Stomach (tissue), 8 donors: ENCODE measurements at regions not wholly inside any gene's neighbourhood (a gene's known extent, or its start where the extent isn't known, plus 50 kb on each side); places are given as distances from the start of the nearest gene placed in this dataset.
A peak's percentile ranks its signal among the peaks of the same experiment; 100 is the strongest.

ENCODE experiments used
- DNase-seq, 2 donors: peaks; one replicate each; pipeline versions ENCODE4 v3.0.0 to v3.0.0-alpha.2; 2013 to 2019
- H3K27ac ChIP-seq, 5 donors: fragments of 200-600 bp in 4 of 5; sonication (generic) in 4 of 5; one replicate each; pipeline ENCODE4 v1.5.1; 2013 to 2019; ENCODE audit warnings: mild to moderate bottlenecking in 1 of 5, moderate library complexity in 1 of 5
- H3K27me3 ChIP-seq, 3 donors: fragments of 200-600 bp; sonication (generic); one replicate each; pipeline ENCODE4 v1.5.1; 2017 to 2019; ENCODE audit warnings: mixed run types in 1 of 3
- H3K36me3 ChIP-seq, 4 donors: fragments of 200-600 bp; sonication (generic); 1 replicate in 3 of 4; 2 replicates in 1 of 4; pipeline ENCODE4 v1.5.1; 2016 to 2019
- H3K4me1 ChIP-seq, 4 donors: fragments of 200-600 bp; sonication (generic); one replicate each; pipeline ENCODE4 v1.5.1; 2016 to 2019
- H3K4me3 ChIP-seq, 4 donors: fragments of 200-600 bp; sonication (generic) in 3 of 4; one replicate each; pipeline ENCODE4 v1.5.1; 2016 to 2019; ENCODE audit warnings: mild to moderate bottlenecking in 1 of 4
- H3K9me3 ChIP-seq, 4 donors: fragments of 200-600 bp; sonication (generic); one replicate each; pipeline ENCODE4 v1.5.1; 2016 to 2019
- CTCF ChIP-seq, 7 experiments: fragments of 450-650 bp in 4 of 7; fragments of 200-600 bp in 3 of 7; sonication (generic) in 3 of 7; IDR thresholded peaks; one replicate each; pipeline ENCODE4 v1.5.1; 2016 to 2019; ENCODE audit warnings: antibody characterized with exemption in 7 of 7, control low read depth in 2 of 7, mild to moderate bottlenecking in 1 of 7
- EP300 ChIP-seq: sonication (generic); formaldehyde crosslinking; IDR thresholded peaks from one replicate; pipeline ENCODE4 v1.6.1; 2017; ENCODE audit warnings: antibody characterized with exemption
- POLR2A ChIP-seq, 4 donors: fragments of 450-650 bp; IDR thresholded peaks; one replicate each; pipeline ENCODE4 v1.6.1; 2016; ENCODE audit warnings: antibody characterized with exemption in 4 of 4, control low read depth in 2 of 4, mild to moderate bottlenecking in 1 of 4, moderate library complexity in 1 of 4
- POLR2AphosphoS5 ChIP-seq, 3 donors: sonication (generic); formaldehyde crosslinking; IDR thresholded peaks; one replicate each; pipeline ENCODE4 v1.6.1; 2016; ENCODE audit warnings: antibody characterized with exemption in 3 of 3
- WGBS, 5 donors: extraction: QIAGEN DNeasy Blood & Tissue Kit in 3 of 5; methylation state at CpG; one replicate each; pipeline versions ENCODE4 v1.1.5 to v1.1.7; 2013 to 2018; 5-methylcytosine and 5-hydroxymethylcytosine counted together
- intact Hi-C: fragments of 100-400 bp; cut with DNase I; formaldehyde crosslinking; loops from one replicate; pipeline ENCODE4 v1.15.1; 2023; ENCODE audit warnings: low total_unique reads
- donor health status: healthy with polysubstance abuse.
- donor health status: Bipolar disorder and iron deficiency.
- donor health status: healthy.

DNA sequence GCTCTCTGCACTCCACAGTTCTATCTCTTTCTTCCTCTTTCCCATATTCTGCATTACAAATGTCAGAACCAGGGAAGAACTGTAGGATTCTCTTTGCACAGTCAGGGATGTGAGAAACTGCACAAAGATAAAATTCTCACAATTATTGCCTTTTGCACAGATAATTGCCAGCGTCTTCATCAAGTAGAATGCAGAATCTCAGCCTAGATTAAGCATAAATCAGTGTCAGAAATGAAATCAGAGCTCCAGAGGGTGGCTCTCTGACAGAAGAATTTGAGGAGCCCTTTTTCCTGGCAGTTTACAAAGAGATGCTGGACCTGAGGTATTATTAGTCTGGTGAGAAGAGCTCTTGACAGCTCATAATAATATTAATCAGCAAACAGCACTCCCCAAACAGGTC lies 173.1 kb downstream of the PTH2R start:
- intact Hi-C loops, result no loop called here
- Histone ChIP-seq H3K4me3 (no peak overlapping the region), H3K9me3 (peaks cover 0 to 13% (median 3%) of the 10 kb centered on the region in 4 donors), H3K4me1 (no peaks in the 10 kb centered on the region), H3K27me3 (no peaks in the 10 kb centered on the region), H3K27ac (no peak overlapping the region), H3K36me3 (no peaks in the 10 kb centered on the region)
- no peak for TF ChIP-seq EP300
- TF ChIP-seq POLR2AphosphoS5 (IDR thresholded peaks at IDR 0.05), result no peak
- no peak for TF ChIP-seq POLR2A (IDR thresholded peaks at IDR 0.05)
- TF ChIP-seq CTCF (IDR thresholded peaks at IDR 0.05), result no peak
- no peak for DNase-seq
- WGBS, 5 donors, result 36 to 61% (median 52%) methylated on average over 1 of the region's 1 CpG

GRCh38 chr2:208584378-208584985 lies 177.9 kb downstream of the PTH2R start:
- no peaks in the 10 kb centered on the region for H3K27me3 ChIP-seq
- no peak overlapping the region for H3K4me3 ChIP-seq
- intact Hi-C loops, result no loop called here
- H3K27ac ChIP-seq, result no peak overlapping the region
- no peaks in the 10 kb centered on the region for H3K9me3 ChIP-seq
- DNase-seq, result peak in 1 of 2 donors; percentile 42
- 41 to 59% (median 54%) methylated on average over 5 of the region's 5 CpGs for WGBS, 5 donors
- no peak for TF ChIP-seq EP300
- TF ChIP-seq POLR2AphosphoS5 (IDR thresholded peaks at IDR 0.05), result no peak
- no peak for TF ChIP-seq POLR2A (IDR thresholded peaks at IDR 0.05)
- no peak for TF ChIP-seq CTCF (IDR thresholded peaks at IDR 0.05)
- H3K4me1 ChIP-seq, result no peaks in the 10 kb centered on the region
- H3K36me3 ChIP-seq, result no peaks in the 10 kb centered on the region

DNA sequence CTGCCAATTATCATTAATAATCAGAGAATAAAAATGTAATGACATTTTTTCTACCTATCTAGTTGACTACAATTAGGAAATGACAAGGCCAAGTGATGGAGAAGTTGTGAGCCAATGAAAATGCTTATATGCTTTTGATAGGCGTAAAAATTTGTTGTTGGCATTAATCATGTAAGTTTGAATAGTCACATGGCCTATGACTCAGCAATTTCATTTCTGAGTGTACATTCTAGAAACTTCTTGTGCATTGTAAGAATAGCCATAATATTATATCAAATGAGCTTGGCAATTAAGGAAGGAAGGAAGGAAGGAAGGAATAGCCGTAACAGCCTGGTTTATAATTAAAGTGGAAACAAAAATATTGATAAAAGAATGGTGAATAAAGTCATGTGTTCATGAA lies 179.9 kb downstream of the PTH2R start:
- 74 to 87% (median 85%) methylated on average over 2 of the region's 2 CpGs for WGBS, 5 donors
- H3K4me1 ChIP-seq, result no peaks in the 10 kb centered on the region

DNA sequence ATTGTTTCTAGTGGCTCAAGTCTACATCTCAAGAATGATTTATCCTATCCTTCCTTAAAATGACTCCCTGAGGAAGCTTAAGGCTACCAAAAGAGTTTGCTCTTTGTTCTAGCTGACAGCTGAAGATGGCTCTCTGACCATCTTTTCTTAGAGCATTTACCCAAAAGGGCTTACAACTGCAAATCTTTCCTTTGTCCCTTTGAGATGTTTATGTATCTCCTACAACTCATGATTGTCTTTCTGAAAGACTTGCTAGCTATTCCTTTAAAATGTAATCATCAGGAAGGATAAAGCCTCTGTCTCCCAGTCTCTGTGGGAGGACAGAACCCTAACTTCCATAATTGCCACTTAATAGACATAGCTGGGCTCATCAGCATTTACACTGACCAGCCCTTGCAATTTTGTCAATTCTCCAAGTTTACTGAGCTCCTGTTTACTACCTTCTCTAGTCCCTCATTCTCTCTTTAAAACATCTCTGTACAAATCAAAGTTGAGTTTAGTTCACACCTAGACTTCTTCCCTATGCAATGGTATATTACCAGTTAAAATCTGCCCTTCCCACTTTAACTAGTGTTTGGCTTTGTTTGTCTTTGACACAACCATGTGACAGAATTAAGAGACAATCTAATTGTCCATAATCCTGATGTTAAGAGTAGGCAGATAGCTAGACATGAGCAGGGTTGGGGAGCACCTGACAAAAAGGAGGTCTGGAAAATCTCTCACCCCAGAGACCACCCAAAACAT lies 188.2 kb downstream of the PTH2R start:
- no peak for DNase-seq
- H3K4me1 ChIP-seq, result no peaks in the 10 kb centered on the region
- no peaks in the 10 kb centered on the region for H3K27me3 ChIP-seq
- H3K4me3 ChIP-seq, result no peak overlapping the region
- intact Hi-C loops, result no loop called here
- no peak overlapping the region for H3K27ac ChIP-seq
- H3K36me3 ChIP-seq, result no peaks in the 10 kb centered on the region
- H3K9me3 ChIP-seq, result peaks cover 0 to 7% (median 5%) of the 10 kb centered on the region in 4 donors
- TF ChIP-seq EP300 (no peak), POLR2A (IDR thresholded peaks at IDR 0.05) (no peak), CTCF (IDR thresholded peaks at IDR 0.05) (no peak), POLR2AphosphoS5 (IDR thresholded peaks at IDR 0.05) (no peak)

More for the DNA sequence above, 179.9 kb downstream of the PTH2R start:
- H3K27ac ChIP-seq, result no peak overlapping the region
- H3K4me3 ChIP-seq, result no peak overlapping the region
- no peaks in the 10 kb centered on the region for H3K36me3 ChIP-seq
- H3K27me3 ChIP-seq, result no peaks in the 10 kb centered on the region
- no peak for TF ChIP-seq POLR2A (IDR thresholded peaks at IDR 0.05)
- no peak for TF ChIP-seq EP300
- TF ChIP-seq POLR2AphosphoS5 (IDR thresholded peaks at IDR 0.05), result no peak
- TF ChIP-seq CTCF (IDR thresholded peaks at IDR 0.05), result no peak
- H3K9me3 ChIP-seq, result no peaks in the 10 kb centered on the region
- intact Hi-C loops, result no loop called here
- DNase-seq, result no peak
